ENCODE measurements at regions not wholly inside any gene's neighbourhood (a gene's known extent, or its start where the extent isn't known, plus 50 kb on each side); places are given as distances from the start of the nearest gene placed in this dataset.

- no peak for DNase-seq (ENCODE audit: low read depth, low spot score)
- Histone ChIP-seq H3K4me1 (ENCODE audit: control insufficient read depth, extremely low read depth, insufficient read depth, low read length) (no peaks in the 10 kb centered on the region), H3K36me3 (ENCODE audit: control insufficient read depth in 2 of 2, extremely low read depth in 1 of 2, insufficient read depth in 2 of 2, low read length in 2 of 2) (no peaks in the 10 kb centered on the region), H3K9me3 (ENCODE audit: control insufficient read depth, low read depth, low read length) (no peaks in the 10 kb centered on the region), H3K27me3 (ENCODE audit: control insufficient read depth, extremely low read depth, insufficient read depth, low read length) (no peaks in the 10 kb centered on the region), H3K9ac (ENCODE audit: control insufficient read depth, extremely low read depth, insufficient read depth, low read length) (no peak overlapping the region), H4K20me1 (ENCODE audit: control insufficient read depth, extremely low read depth, insufficient read depth, low read length) (no peaks in the 10 kb centered on the region), H3K4me2 (ENCODE audit: control insufficient read depth, extremely low read depth, insufficient read depth, low read depth, low read length) (no peak overlapping the region), H3K27ac (ENCODE audit: control insufficient read depth, insufficient read depth, low read length) (no peak overlapping the region), H3K79me2 (ENCODE audit: control insufficient read depth, insufficient read depth, low read length) (no peaks in the 10 kb centered on the region), H3K9me1 (ENCODE audit: control insufficient read depth, extremely low read depth, insufficient read depth, low read length) (no peaks in the 10 kb centered on the region), H2AFZ (ENCODE audit: control insufficient read depth, low read length) (no peak overlapping the region), H3K4me3 (ENCODE audit: control insufficient read depth in 2 of 3, extremely low read depth in 1 of 3, insufficient read depth in 2 of 3, low read depth in 1 of 3, low read length in 3 of 3) (no peak overlapping the region)
- no peak for TF ChIP-seq EZH2 (IDR thresholded peaks at IDR 0.05; ENCODE audit: low read length)
- TF ChIP-seq CTCF (optimal IDR thresholded peaks at IDR 0.05 in 1 of 3, IDR thresholded peaks at IDR 0.05 in 1 of 3, conservative IDR thresholded peaks at IDR 0.05 in 1 of 3; ENCODE audit: extremely low read depth in 1 of 3, insufficient read depth in 2 of 3, low read length in 3 of 3) = no peak
- dilution Hi-C loops (cut with MboI; ENCODE audit: extremely low pct_ligation_motif_present, low sequenced_read_pairs) = no loop called here
- no peak for FAIRE-seq
Measured at GRCh38 chr13:85935868-85936467, 136.7 kb upstream of the SLITRK6 start.

- H3K9me3 ChIP-seq (ENCODE audit: control insufficient read depth, low read depth, low read length) = no peaks in the 10 kb centered on the region
- H3K9ac ChIP-seq (ENCODE audit: control insufficient read depth, extremely low read depth, insufficient read depth, low read length) = no peak overlapping the region
- H3K4me3 ChIP-seq (ENCODE audit: control insufficient read depth in 2 of 3, extremely low read depth in 1 of 3, insufficient read depth in 2 of 3, low read depth in 1 of 3, low read length in 3 of 3) = no peak overlapping the region
- no peak for FAIRE-seq
- no peaks in the 10 kb centered on the region for H3K79me2 ChIP-seq (ENCODE audit: control insufficient read depth, insufficient read depth, low read length)
- no peak overlapping the region for H3K27ac ChIP-seq (ENCODE audit: control insufficient read depth, insufficient read depth, low read length)
- H3K9me1 ChIP-seq (ENCODE audit: control insufficient read depth, extremely low read depth, insufficient read depth, low read length) = no peaks in the 10 kb centered on the region
- DNase-seq (ENCODE audit: low read depth, low spot score) = no peak
- H3K4me1 ChIP-seq (ENCODE audit: control insufficient read depth, extremely low read depth, insufficient read depth, low read length) = no peaks in the 10 kb centered on the region
- dilution Hi-C loops (cut with MboI; ENCODE audit: extremely low pct_ligation_motif_present, low sequenced_read_pairs) = no loop called here
- no peak overlapping the region for H2AFZ ChIP-seq (ENCODE audit: control insufficient read depth, low read length)
- H3K27me3 ChIP-seq (ENCODE audit: control insufficient read depth, extremely low read depth, insufficient read depth, low read length) = no peaks in the 10 kb centered on the region
- no peak overlapping the region for H3K4me2 ChIP-seq (ENCODE audit: control insufficient read depth, extremely low read depth, insufficient read depth, low read depth, low read length)
- H4K20me1 ChIP-seq (ENCODE audit: control insufficient read depth, extremely low read depth, insufficient read depth, low read length) = no peaks in the 10 kb centered on the region
- no peaks in the 10 kb centered on the region for H3K36me3 ChIP-seq (ENCODE audit: control insufficient read depth in 2 of 2, extremely low read depth in 1 of 2, insufficient read depth in 2 of 2, low read length in 2 of 2)
- TF ChIP-seq CTCF (optimal IDR thresholded peaks at IDR 0.05 in 1 of 3, IDR thresholded peaks at IDR 0.05 in 1 of 3, conservative IDR thresholded peaks at IDR 0.05 in 1 of 3; ENCODE audit: extremely low read depth in 1 of 3, insufficient read depth in 2 of 3, low read length in 3 of 3) = no peak
- no peak for TF ChIP-seq EZH2 (IDR thresholded peaks at IDR 0.05; ENCODE audit: low read length)
Measured at GRCh38 chr13:85930108-85930507, 130.9 kb upstream of the SLITRK6 start.

Measured in keratinocyte (primary cell).